GM19324 (cell line): ENCODE measurements at regions not wholly inside any gene's neighbourhood (a gene's known extent, or its start where the extent isn't known, plus 50 kb on each side); places are given as distances from the start of the nearest gene placed in this dataset.
A peak's percentile ranks its signal among the peaks of the same experiment; 100 is the strongest.

Experiments
- ATAC-seq: cut with Tn5 transposase; IDR thresholded peaks from one replicate; pipeline ENCODE4 v1.9.1; 2021; ENCODE audit warnings: mild to moderate bottlenecking, moderate library complexity; ENCODE audit not compliant: unreplicated experiment, low FRiP score

GRCh38 chr10:10368951-10369576, 648.6 kb upstream of the CELF2 start:
- no peak for ATAC-seq

- no peak for ATAC-seq
Measured at GRCh38 chr10:10385831-10386230, 631.8 kb upstream of the CELF2 start.

DNA sequence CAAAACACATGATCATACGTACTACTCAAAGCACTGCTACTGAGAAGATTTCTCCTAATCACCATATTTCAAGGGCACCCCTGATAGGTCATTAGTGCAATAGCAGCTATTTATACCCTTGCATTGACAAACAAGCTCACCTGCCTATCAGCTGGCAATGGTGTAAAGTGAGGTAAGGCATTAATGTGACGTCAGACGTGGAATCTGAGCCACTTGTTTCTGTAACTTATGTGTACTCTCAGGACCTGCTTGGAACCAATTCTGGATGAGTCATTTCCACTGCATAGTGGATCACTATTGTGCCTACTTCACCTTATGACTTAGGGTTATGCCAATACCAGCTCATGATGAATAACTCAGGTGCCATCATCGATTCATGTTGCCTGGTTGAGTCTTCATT, 628.5 kb upstream of the CELF2 start:
- no peak for ATAC-seq

DNA sequence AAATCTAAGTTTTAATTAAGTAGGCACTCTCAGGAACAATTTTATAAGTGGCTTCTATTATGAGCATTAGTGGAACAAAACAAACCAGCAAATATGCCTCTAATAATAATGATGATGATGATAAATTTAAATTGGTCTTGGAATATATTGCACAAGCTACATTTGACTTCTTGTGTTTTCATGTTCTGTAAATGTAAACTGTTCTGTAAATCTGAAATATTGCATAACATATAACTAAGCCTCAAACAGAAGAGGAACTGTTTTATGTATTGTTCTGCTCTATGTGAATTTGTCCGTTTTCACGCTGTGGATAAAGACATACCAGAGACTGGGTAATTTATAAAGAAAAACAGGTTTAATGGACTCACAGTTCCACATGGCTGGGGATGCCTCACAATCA, 625.2 kb upstream of the CELF2 start:
- no peak for ATAC-seq

GRCh38 chr10:10394933-10395658, 622.6 kb upstream of the CELF2 start:
- no peak for ATAC-seq

DNA sequence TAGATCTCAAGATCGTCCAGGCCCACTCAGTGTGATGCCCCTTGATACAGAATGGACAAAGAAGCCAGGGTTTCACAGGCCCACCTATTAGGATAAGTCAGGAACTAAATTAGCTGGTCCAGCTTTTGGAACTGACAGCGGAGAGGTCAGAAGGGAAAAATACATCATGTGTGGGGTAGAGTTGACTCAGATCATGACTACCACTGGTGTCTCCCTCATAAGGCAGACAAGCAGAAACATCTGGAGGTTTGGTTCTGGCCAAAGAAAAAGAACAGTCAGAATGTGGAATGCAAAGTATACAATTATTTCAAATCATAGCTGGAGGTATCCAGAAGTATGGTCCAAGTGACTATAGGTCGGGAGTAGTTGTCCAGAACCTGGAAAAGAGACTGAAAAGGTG, 621.1 kb upstream of the CELF2 start:
- no peak for ATAC-seq

GRCh38 chr10:10397906-10398305, 619.8 kb upstream of the CELF2 start:
- ATAC-seq, result no peak

DNA sequence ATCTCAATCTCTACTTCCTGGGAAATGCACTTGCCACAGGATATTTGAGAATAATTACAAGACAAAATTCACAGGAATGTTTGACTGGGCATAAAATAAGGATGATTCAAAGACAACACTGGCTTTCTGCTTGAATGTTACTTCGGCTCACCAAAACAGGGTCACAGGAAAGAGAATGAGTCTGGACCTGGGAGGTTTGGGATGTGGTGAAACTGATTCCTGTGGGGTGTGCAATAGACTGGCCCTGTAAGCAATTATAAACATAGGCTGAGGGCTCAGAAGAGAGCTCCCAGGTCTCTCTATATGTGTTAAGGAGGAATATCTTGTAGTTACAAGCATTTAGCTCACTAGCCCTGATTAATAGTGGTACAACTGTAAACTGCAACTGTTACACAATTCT, 613.9 kb upstream of the CELF2 start:
- no peak for ATAC-seq

DNA sequence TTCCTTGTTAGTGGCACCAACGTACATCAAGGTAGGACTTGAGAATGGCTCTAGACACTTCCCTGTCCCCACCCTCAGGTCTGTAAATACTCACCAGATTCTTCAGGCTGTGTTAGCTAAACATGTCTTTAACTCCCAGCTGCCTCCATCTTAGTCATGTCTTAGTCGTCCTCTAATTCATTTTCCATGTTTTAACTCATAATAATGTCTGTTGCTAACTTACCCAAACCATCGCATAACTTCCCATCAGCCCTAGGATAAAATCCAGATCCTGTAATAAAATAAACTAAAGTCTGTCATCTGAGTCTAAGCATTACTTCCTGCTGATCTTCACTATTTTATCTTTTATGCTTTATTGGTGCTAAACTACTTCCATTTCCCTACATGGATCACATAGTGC, 600.0 kb upstream of the CELF2 start:
- ATAC-seq, result no peak

DNA sequence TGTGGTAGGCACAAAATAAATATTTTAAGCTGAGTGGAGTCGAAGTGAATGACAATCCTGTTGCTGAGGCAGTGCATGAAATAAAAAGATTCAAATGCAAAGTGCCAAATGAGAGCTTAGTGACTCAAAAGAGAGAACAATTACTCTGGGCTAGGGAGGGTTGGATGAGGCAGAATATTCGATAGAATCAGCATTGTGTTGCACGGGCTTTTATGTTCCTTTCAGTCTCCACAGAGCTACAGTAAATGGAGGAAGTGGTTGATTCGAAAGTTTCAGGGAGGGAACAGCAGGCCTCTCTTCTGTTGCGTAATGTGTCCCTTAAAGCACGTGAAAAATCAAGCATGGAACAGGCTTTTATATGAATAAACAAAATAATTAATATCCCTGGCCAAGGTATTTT, 599.3 kb upstream of the CELF2 start:
- ATAC-seq, result peak; percentile 71

- ATAC-seq, result no peak
Measured at GRCh38 chr10:10421071-10421470, 596.6 kb upstream of the CELF2 start.

DNA sequence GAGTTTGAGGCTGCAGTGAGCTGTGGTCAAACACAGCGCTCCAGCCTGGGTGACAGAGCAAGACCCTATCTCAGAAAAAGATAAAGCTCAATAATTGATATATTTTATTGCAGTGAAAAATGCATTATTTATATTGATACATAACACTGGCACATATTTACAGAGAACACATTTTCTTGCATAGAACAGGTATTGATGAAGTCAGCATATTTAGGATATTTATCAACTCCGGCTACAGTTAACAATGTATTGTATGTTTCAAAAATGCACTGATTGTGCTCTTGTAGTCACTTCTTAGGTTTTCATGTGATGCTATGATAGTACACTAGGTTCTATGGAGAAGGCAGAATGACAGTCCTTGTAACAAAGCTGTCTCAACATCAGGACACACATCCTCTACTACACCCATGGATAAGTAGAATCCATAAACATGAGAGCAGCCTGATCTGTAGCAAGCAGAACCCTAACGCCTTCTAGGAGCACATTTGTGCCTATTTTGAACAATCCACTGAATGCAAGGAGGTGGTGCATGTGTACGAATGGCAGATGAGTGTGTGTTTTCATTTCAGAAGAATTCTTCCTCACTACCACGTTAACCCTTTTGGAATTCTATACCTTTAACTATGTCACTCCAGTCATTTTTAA, 586.1 kb upstream of the CELF2 start:
- ATAC-seq, result no peak

DNA sequence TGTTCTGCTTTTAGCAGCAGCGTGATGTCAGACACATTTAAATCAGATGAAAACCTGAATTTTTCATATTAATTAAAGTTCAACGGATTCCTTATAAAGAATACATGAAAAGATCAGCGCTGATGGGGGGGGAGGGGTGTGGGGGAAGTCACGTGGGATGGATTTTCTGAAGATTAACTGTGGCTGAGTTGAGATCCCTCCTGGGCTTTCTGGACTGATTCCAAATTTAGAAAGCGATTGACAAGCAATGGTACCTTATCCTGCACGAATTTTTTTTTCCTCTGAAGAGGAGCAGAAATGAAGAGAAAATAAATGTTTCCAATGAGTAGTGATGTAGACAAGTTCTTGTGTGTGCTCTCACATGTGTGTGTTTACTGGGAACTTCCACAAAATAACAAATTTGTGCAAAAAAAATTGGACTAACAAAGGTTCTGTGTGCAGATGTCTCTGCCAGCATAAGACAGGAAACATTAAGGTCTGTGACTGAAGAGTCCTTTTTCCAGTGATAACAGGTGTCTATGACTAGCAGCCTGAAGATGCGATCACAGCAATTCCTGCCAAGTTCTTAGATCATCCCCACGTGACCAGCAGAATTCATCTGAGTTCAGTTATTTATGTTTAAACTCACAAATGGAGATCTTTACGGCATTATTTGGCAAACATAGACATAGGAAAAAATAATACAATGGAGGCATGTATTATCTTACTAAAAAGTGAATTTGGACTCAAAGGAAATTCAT, 585.2 kb upstream of the CELF2 start:
- ATAC-seq, result no peak

DNA sequence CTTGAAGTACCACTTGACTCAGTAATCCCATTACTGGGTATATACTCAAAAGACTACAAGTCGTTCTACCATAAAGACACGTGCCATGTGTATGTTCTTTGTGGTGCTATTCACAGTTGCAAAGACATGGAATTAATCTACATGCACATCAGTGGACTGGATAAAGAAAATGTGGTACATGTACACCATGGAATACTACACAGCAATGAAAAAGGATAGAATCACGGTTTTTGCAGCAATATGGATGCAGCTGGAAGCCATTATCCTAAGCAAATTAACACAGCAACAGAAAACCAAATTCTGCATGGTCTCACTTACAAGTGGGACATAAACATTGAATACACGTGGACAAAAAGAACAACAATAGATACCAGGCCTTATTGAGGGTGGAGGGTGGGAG, 583.4 kb upstream of the CELF2 start:
- ATAC-seq, result no peak

GRCh38 chr10:10437886-10438285, 579.8 kb upstream of the CELF2 start:
- no peak for ATAC-seq

GRCh38 chr10:10438335-10439100, 579.2 kb upstream of the CELF2 start:
- ATAC-seq, result no peak

GRCh38 chr10:10456856-10457255, 560.8 kb upstream of the CELF2 start:
- no peak for ATAC-seq

- ATAC-seq, result no peak
Measured at GRCh38 chr10:10460451-10460850, 557.2 kb upstream of the CELF2 start.

GRCh38 chr10:10462151-10462941, 555.3 kb upstream of the CELF2 start:
- ATAC-seq, result no peak

DNA sequence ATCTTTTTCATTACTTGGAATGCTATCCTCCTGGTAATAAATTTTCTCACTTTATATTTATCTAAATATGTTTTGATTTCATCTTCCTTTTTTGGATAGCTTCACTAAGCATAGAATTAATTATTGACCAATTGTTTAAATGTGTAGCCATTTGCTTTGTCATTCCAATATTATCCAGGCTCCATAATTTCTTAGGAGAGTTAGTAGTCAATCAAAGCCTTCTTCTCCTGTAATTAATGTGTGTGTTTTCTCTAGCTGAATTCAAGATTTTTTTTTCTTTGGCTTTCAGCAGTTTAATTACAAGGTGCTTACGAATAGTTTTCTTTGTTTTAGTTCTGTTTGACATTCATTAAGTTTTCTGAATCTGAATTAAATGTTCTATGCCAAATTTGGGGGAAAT, 545.9 kb upstream of the CELF2 start:
- no peak for ATAC-seq
